IPS-20b (cell line): ENCODE measurements at regions not wholly inside any gene's neighbourhood (a gene's known extent, or its start where the extent isn't known, plus 50 kb on each side); places are given as distances from the start of the nearest gene placed in this dataset.
"Not testable (repeated sequence)": the region's sequence is repeated elsewhere in the genome, so short reads cannot be mapped to it uniquely, and the experiment has no call there.

Source experiments
- H3K27ac ChIP-seq: one replicate; pipeline ENCODE4 v1.5.1; 2013; ENCODE audit warnings: low read length
- H3K27me3 ChIP-seq: 2 replicates; pipeline ENCODE4 v1.6.1; 2013; ENCODE audit warnings: mild to moderate bottlenecking, low read length, inconsistent platforms; ENCODE audit not compliant: insufficient read depth
- H3K36me3 ChIP-seq: 2 replicates; pipeline ENCODE4 v1.6.1; 2013; ENCODE audit warnings: low read depth, mild to moderate bottlenecking, inconsistent platforms, low read length, moderate library complexity; ENCODE audit not compliant: insufficient read depth
- H3K4me1 ChIP-seq: 2 replicates; pipeline ENCODE4 v1.6.1; 2013; ENCODE audit warnings: mild to moderate bottlenecking, control low read depth, inconsistent platforms, low read length, moderate library complexity; ENCODE audit not compliant: insufficient read depth
- H3K4me3 ChIP-seq: 2 replicates; pipeline ENCODE4 v1.5.1; 2013; ENCODE audit warnings: mild to moderate bottlenecking, low read length, inconsistent platforms
- H3K9ac ChIP-seq: 2 replicates; pipeline ENCODE4 v1.6.1; 2013; ENCODE audit warnings: low read depth, mild to moderate bottlenecking, inconsistent platforms, low read length, moderate library complexity
- H3K9me3 ChIP-seq: 2 replicates; pipeline ENCODE4 v1.6.1; 2013; ENCODE audit warnings: mild to moderate bottlenecking, low read depth, low read length, inconsistent platforms; ENCODE audit not compliant: insufficient read depth

DNA sequence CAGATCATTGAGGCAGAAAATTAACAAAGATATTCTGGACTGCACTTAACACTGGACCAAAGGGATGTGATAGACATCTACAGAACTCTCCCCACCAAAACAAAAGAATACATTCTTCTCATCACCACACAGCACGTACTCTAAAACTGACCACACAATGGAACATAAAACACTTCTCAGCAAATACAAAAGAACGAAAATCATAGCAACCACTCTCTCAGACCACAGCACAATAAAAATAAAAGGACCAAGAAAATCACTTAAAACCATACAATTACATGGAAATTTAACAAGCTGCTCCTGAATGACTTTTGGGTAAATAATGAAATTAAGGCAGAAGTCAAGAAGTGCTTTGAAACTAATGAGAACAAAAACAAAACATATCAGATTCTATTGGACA lies 254.0 kb upstream of the STXBP6 start:
- Histone ChIP-seq H3K27me3 (no peaks in the 10 kb centered on the region), H3K4me1 (no peaks in the 10 kb centered on the region), H3K9ac (no peak overlapping the region), H3K4me3 (no peak overlapping the region), H3K27ac (no peak overlapping the region), H3K9me3 (no peaks in the 10 kb centered on the region), H3K36me3 (no peaks in the 10 kb centered on the region)

GRCh38 chr14:25298238-25298637 lies 248.3 kb upstream of the STXBP6 start:
- no peak overlapping the region for H3K4me3 ChIP-seq
- no peak overlapping the region for H3K9ac ChIP-seq
- H3K9me3 ChIP-seq: no peaks in the 10 kb centered on the region
- H3K27me3 ChIP-seq: no peaks in the 10 kb centered on the region
- H3K36me3 ChIP-seq: no peaks in the 10 kb centered on the region
- H3K4me1 ChIP-seq: no peaks in the 10 kb centered on the region
- no peak overlapping the region for H3K27ac ChIP-seq

GRCh38 chr14:25290154-25290553 lies 240.2 kb upstream of the STXBP6 start:
- H3K27me3 ChIP-seq, H3K9me3 ChIP-seq, H3K9ac ChIP-seq, H3K4me1 ChIP-seq, H3K4me3 ChIP-seq, H3K36me3 ChIP-seq, H3K27ac ChIP-seq: not testable (repeated sequence)

DNA sequence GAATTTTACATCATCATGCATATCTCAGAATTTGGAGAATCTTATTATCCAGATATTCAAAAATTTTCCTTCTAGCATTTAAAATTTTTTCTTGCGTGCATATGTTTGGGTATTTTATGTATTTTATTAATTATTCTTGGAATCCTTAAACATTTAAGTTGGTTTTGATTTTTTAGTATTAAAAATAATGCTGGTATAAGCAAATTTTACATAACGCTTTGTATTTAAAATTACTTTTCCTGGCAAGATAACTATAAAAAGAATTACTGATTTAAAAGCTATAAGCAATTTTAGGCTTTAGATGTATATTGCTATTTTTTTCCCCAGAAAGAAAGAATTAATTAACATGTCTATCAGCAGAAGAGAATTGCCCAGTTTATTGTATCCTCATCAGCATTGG lies 224.6 kb upstream of the STXBP6 start:
- no peaks in the 10 kb centered on the region for H3K4me1 ChIP-seq
- H3K27ac ChIP-seq: no peak overlapping the region
- H3K9ac ChIP-seq: no peak overlapping the region
- no peak overlapping the region for H3K4me3 ChIP-seq
- H3K27me3 ChIP-seq: no peaks in the 10 kb centered on the region
- H3K36me3 ChIP-seq: no peaks in the 10 kb centered on the region
- H3K9me3 ChIP-seq: no peaks in the 10 kb centered on the region

DNA sequence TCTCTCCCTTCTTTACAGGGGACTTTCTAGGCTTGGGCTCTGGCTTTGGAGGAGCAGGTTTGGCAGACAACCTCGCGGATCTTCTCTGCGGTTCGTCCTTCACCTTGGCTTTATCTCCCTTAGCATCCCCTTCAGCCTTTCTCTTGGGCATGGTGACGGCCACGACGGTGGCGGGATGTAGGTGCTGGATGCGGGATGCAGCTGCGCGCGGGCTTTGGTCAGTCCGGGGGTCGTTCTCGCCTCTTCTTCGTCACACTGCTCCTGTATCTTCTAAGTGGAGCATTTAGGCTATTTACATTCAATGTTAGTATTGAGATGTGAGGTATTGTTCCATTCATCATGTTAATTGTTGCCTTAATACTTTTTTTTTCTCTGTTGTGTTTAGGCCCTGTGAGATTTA lies 217.2 kb upstream of the STXBP6 start:
- H3K27me3 ChIP-seq: no peaks in the 10 kb centered on the region
- H3K9me3 ChIP-seq: no peaks in the 10 kb centered on the region
- no peaks in the 10 kb centered on the region for H3K36me3 ChIP-seq
- H3K4me3 ChIP-seq: no peak overlapping the region
- H3K27ac ChIP-seq: no peak overlapping the region
- no peaks in the 10 kb centered on the region for H3K4me1 ChIP-seq
- H3K9ac ChIP-seq: no peak overlapping the region

DNA sequence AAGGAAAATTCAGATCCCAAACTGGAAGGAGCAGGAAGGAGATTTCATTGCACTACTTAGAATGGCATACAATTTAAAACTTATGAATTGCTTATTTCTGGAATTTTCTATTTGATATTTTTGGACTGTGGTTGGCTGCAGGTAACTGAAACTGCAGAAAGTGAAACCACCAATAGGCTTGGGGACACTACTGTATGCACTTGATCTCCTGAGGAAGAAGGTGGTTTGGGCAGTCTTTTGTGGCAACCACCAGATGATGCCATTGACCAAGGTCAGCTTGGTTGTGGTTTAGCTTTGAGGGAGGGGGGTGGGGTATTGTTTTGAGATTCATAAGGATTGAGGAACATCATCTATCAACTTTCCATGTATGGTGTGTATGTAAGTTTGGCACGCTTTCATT lies 209.5 kb upstream of the STXBP6 start:
- Histone ChIP-seq H3K27me3 (no peaks in the 10 kb centered on the region), H3K27ac (no peak overlapping the region), H3K4me3 (no peak overlapping the region), H3K9ac (no peak overlapping the region), H3K4me1 (no peaks in the 10 kb centered on the region), H3K36me3 (no peaks in the 10 kb centered on the region), H3K9me3 (no peaks in the 10 kb centered on the region)

- Histone ChIP-seq H3K4me3 (no peak overlapping the region), H3K27me3 (no peaks in the 10 kb centered on the region), H3K4me1 (no peaks in the 10 kb centered on the region), H3K9ac (no peak overlapping the region), H3K36me3 (no peaks in the 10 kb centered on the region), H3K27ac (no peak overlapping the region), H3K9me3 (no peaks in the 10 kb centered on the region)
Observed at GRCh38 chr14:25252793-25253192, 202.8 kb upstream of the STXBP6 start.

- no peaks in the 10 kb centered on the region for H3K9me3 ChIP-seq
- H3K36me3 ChIP-seq: no peaks in the 10 kb centered on the region
- no peaks in the 10 kb centered on the region for H3K27me3 ChIP-seq
- no peak overlapping the region for H3K9ac ChIP-seq
- H3K27ac ChIP-seq: no peak overlapping the region
- H3K4me1 ChIP-seq: no peaks in the 10 kb centered on the region
- H3K4me3 ChIP-seq: no peak overlapping the region
Observed at GRCh38 chr14:25250516-25250915, 200.6 kb upstream of the STXBP6 start.

DNA sequence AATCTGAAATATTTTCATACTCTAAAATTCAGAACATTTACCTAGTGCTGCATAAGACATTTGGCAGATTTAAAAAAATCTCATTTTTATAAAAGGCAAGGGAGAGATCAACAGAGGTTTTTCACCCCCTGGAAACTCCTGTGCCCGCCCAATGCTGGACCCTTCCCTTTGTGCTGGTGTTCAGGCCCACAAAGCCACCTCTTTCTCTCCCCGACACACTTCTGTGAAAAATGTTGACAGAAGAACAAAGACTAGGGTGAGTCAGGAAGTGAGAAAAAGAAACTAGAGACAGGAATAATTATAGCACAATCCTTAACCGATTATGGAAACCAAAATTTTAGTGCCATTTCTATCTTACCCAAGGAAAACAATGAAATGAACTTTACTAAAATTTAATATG lies 197.7 kb upstream of the STXBP6 start:
- Histone ChIP-seq H3K27ac (no peak overlapping the region), H3K9me3 (no peaks in the 10 kb centered on the region), H3K36me3 (no peaks in the 10 kb centered on the region), H3K4me1 (no peaks in the 10 kb centered on the region), H3K9ac (no peak overlapping the region), H3K27me3 (no peaks in the 10 kb centered on the region), H3K4me3 (no peak overlapping the region)

DNA sequence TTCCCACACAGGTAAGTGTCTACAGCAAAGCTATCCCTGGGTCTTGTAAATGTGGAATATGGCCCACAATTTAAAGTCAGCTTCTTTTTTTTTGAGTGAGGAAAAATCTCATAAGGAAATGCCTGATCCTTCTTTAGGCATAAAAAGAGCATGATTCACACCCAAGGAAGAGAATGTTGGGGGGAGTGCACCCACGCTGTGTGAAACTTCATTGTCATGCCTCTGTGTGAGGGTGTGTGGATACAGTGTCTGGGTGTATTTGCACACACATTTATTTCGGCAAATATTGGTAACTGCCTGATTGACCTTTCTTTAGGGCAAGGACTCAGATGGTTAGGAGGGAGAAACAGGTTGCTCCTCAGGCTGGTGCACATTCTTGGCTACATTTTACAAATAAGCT lies 196.8 kb upstream of the STXBP6 start:
- Histone ChIP-seq H3K4me1 (no peaks in the 10 kb centered on the region), H3K27ac (no peak overlapping the region), H3K4me3 (no peak overlapping the region), H3K27me3 (no peaks in the 10 kb centered on the region), H3K9ac (no peak overlapping the region), H3K9me3 (no peaks in the 10 kb centered on the region), H3K36me3 (no peaks in the 10 kb centered on the region)

GRCh38 chr14:25239170-25239569 lies 189.2 kb upstream of the STXBP6 start:
- Histone ChIP-seq H3K27ac (no peak overlapping the region), H3K27me3 (peaks cover 7% of the 10 kb centered on the region; the same call in 1 of the 2 replicates), H3K36me3 (no peaks in the 10 kb centered on the region), H3K9ac (no peak overlapping the region), H3K4me3 (no peak overlapping the region), H3K9me3 (no peaks in the 10 kb centered on the region), H3K4me1 (peaks cover 12% of the 10 kb centered on the region; the same call in 1 of the 2 replicates)

GRCh38 chr14:25237845-25238244 lies 187.9 kb upstream of the STXBP6 start:
- Histone ChIP-seq H3K27me3 (peaks cover 7% of the 10 kb centered on the region; the same call in 1 of the 2 replicates), H3K9ac (no peak overlapping the region), H3K36me3 (no peaks in the 10 kb centered on the region), H3K4me3 (no peak overlapping the region), H3K27ac (no peak overlapping the region), H3K9me3 (no peaks in the 10 kb centered on the region), H3K4me1 (peaks cover 12% of the 10 kb centered on the region; the same call in 1 of the 2 replicates)

DNA sequence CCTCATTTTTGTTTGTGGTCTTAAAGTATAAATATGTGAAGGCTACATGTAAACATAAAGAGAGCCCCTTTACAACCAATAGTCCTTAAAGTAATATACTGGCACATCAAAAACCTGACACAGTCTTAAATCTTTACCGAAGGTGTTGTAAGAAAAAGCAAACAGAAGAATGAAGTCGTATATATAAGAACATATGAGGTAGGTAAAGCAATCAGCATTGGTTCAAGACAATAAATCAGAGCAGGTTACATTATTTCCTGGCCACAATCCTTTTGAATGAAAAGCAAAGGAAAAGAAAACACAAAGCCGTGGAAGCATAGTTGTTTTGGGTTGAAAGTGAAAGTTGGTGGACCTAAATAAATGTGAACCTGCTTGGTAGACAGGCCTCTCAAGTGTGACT lies 183.7 kb upstream of the STXBP6 start:
- peaks cover 9% of the 10 kb centered on the region; the same call in 1 of the 2 replicates for H3K4me1 ChIP-seq

More for the DNA sequence above, 183.7 kb upstream of the STXBP6 start:
- Histone ChIP-seq H3K4me3 (no peak overlapping the region), H3K36me3 (no peaks in the 10 kb centered on the region), H3K27me3 (peaks cover 7% of the 10 kb centered on the region; the same call in 1 of the 2 replicates), H3K27ac (no peak overlapping the region), H3K9me3 (no peaks in the 10 kb centered on the region), H3K9ac (no peak overlapping the region)
